SK-N-MC (cell line): ENCODE measurements at regions not wholly inside any gene's neighbourhood (a gene's known extent, or its start where the extent isn't known, plus 50 kb on each side); places are given as distances from the start of the nearest gene placed in this dataset.

Experiments used
- DNase-seq: peaks from one replicate; pipeline ENCODE4 v3.0.0-alpha.2; 2011; ENCODE audit warnings: low read depth, low spot score
- H3K27ac ChIP-seq: fragments of 200-600 bp; sonication (generic); 2 replicates; pipeline ENCODE4 v1.5.1; 2016; ENCODE audit warnings: mixed run types
- H3K36me3 ChIP-seq: fragments of 200-600 bp; sonication (generic); 2 replicates; pipeline ENCODE4 v1.6.1; 2017; ENCODE audit warnings: antibody characterized with exemption, low read length, mixed read lengths; ENCODE audit not compliant: insufficient read depth
- H3K4me3 ChIP-seq: fragments of 200-600 bp; sonication (generic); 2 replicates; pipeline ENCODE4 v1.5.1; 2016
- H3K9ac ChIP-seq: fragments of 200-600 bp; sonication (generic); 2 replicates; pipeline ENCODE4 v1.8.0; 2017; ENCODE audit warnings: mixed run types, mixed read lengths; ENCODE audit not compliant: insufficient read length
- H3K9me3 ChIP-seq: fragments of 200-600 bp; sonication (generic); 2 replicates; pipeline ENCODE4 v1.6.1; 2017; ENCODE audit warnings: low read depth, mild to moderate bottlenecking, antibody characterized with exemption, low read length, moderate library complexity, mixed read lengths
- EZH2 ChIP-seq: fragments of 200-600 bp; sonication (generic); IDR thresholded peaks from one replicate; pipeline ENCODE4 v1.6.1; 2017; ENCODE audit warnings: antibody characterized with exemption
- FOXP2 ChIP-seq: optimal IDR thresholded peaks from 2 replicates; pipeline ENCODE3; 2011; ENCODE audit warnings: mild to moderate bottlenecking, moderate library complexity; ENCODE audit not compliant: insufficient read depth; ENCODE audit errors: extremely low read length, control extremely low read depth
- POLR2AphosphoS5 ChIP-seq: IDR thresholded peaks from 2 replicates; pipeline ENCODE4 v1.6.1; 2012; ENCODE audit warnings: mild to moderate bottlenecking, low read depth, low read length, borderline replicate concordance

- Histone ChIP-seq H3K36me3 (no peaks in the 10 kb centered on the region), H3K27ac (no peak overlapping the region), H3K9ac (no peak overlapping the region), H3K9me3 (no peaks in the 10 kb centered on the region), H3K4me3 (no peak overlapping the region)
- TF ChIP-seq EZH2 (no peak), FOXP2 (no peak), POLR2AphosphoS5 (no peak)
- DNase-seq, result no peak
Observed at GRCh38 chr3:73197187-73197586, 135.7 kb downstream of the EBLN2 start.

DNA sequence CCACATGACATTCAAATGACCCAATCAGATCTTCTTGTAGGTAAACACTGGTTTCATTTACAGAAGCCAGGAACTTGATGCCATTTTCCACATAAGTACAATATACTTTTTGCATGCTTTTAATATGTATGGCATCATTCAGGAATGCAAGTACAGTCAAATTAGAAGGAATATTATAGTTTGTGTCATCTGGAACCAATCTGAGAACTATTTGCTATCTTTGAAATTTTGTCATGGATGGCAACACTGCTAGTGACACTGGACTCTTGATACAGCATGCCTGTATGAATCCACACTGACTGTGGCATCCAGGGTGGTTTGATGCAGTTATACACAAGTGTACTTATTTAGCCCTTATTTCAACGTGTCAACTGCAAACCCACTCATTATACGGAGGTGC is 141.6 kb downstream of the EBLN2 start:
- H3K9ac ChIP-seq, result no peak overlapping the region
- H3K36me3 ChIP-seq, result no peaks in the 10 kb centered on the region
- no peak for DNase-seq
- H3K9me3 ChIP-seq, result no peaks in the 10 kb centered on the region
- TF ChIP-seq EZH2, result no peak
- no peak for TF ChIP-seq FOXP2
- TF ChIP-seq POLR2AphosphoS5, result no peak
- H3K4me3 ChIP-seq, result no peak overlapping the region
- no peak overlapping the region for H3K27ac ChIP-seq

DNA sequence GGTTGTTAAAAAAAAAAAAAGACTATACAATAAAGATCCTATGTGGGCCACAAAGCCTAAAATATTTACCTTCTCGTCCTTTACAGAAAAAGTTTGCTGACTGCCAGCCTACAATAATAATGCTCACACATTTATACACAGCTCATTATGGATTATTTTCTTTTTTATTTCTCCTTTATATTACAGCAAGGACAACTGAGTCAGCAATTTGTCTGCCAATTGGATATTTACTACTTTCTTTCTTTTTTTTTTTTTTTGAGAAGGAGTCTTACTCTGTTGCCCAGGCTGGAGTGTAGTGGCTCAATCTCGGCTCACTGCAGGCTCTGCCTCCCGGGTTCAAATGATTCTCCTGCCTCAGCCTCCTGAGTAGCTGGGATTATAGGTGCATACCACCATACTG is 142.2 kb downstream of the EBLN2 start:
- H3K27ac ChIP-seq, result no peak overlapping the region
- no peak for TF ChIP-seq FOXP2
- H3K9ac ChIP-seq, result no peak overlapping the region
- H3K4me3 ChIP-seq, result no peak overlapping the region
- no peaks in the 10 kb centered on the region for H3K36me3 ChIP-seq
- no peaks in the 10 kb centered on the region for H3K9me3 ChIP-seq
- DNase-seq, result no peak

DNA sequence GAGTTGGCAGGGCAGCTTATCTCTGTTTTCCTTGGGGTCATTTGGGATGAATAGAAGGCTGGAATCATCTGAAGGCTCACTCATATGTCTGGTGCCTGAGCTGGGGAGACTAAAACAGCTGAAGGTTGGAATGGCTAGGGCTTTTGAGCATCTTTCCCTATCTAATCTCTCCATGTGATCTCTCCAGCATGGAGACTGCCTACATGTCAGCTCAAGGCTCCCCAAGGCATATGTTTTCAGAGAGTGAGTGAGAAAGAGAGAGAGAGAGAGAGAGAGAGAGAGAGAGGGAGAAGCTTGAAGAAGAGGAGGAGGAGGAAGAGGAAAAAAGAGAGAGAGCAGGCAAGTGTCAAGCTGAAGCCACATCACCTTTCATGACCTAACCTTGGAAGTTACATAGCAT is 143.4 kb downstream of the EBLN2 start:
- Histone ChIP-seq H3K4me3 (no peak overlapping the region), H3K9ac (no peak overlapping the region), H3K9me3 (no peaks in the 10 kb centered on the region), H3K36me3 (no peaks in the 10 kb centered on the region), H3K27ac (no peak overlapping the region)
- TF ChIP-seq EZH2 (no peak), POLR2AphosphoS5 (no peak), FOXP2 (no peak)
- no peak for DNase-seq

- TF ChIP-seq EZH2 (no peak), POLR2AphosphoS5 (no peak), FOXP2 (no peak)
- no peak for DNase-seq
- no peaks in the 10 kb centered on the region for H3K36me3 ChIP-seq
- H3K9me3 ChIP-seq, result no peaks in the 10 kb centered on the region
- no peak overlapping the region for H3K9ac ChIP-seq
- no peak overlapping the region for H3K27ac ChIP-seq
- H3K4me3 ChIP-seq, result no peak overlapping the region
Observed at GRCh38 chr3:73206030-73206429, 144.6 kb downstream of the EBLN2 start.

DNA sequence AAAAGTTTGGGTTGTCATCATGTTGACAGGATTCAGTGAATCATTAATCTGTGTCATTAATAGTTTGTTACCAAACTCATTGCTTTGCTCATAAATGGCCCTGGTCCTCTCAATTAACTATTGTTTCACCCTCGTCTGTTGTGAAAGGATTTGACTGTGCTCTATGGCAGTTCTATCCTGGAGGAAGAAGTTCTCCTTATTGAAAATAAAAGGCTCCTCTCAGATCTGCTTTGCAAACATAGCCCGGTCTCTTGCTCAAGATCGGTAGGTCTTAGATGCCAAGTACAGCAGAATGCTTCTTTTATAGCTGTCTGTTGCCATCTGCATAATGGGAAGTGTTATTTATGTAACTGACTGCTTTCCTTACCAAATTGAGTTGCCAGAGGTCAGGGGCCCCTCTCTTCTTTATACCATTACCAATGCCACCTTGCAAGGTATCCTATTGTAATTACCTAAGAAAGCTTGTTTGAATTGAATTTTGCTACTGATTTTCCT is 146.5 kb downstream of the EBLN2 start:
- no peaks in the 10 kb centered on the region for H3K36me3 ChIP-seq
- no peak overlapping the region for H3K9ac ChIP-seq
- no peak overlapping the region for H3K27ac ChIP-seq
- DNase-seq, result no peak
- H3K4me3 ChIP-seq, result no peak overlapping the region
- TF ChIP-seq FOXP2 (no peak), EZH2 (no peak), POLR2AphosphoS5 (no peak)
- H3K9me3 ChIP-seq, result no peaks in the 10 kb centered on the region

GRCh38 chr3:73210759-73211158 is 149.3 kb downstream of the EBLN2 start:
- no peak for DNase-seq
- Histone ChIP-seq H3K4me3 (no peak overlapping the region), H3K9ac (no peak overlapping the region), H3K36me3 (no peaks in the 10 kb centered on the region), H3K9me3 (no peaks in the 10 kb centered on the region), H3K27ac (no peak overlapping the region)
- no peak for TF ChIP-seq POLR2AphosphoS5
- TF ChIP-seq EZH2, result no peak
- no peak for TF ChIP-seq FOXP2

- no peak overlapping the region for H3K9ac ChIP-seq
- H3K4me3 ChIP-seq, result no peak overlapping the region
- no peak overlapping the region for H3K27ac ChIP-seq
- H3K9me3 ChIP-seq, result no peaks in the 10 kb centered on the region
- no peak for DNase-seq
- no peaks in the 10 kb centered on the region for H3K36me3 ChIP-seq
- TF ChIP-seq FOXP2 (no peak), POLR2AphosphoS5 (no peak), EZH2 (no peak)
Observed at GRCh38 chr3:73212683-73213082, 151.2 kb downstream of the EBLN2 start.

- Histone ChIP-seq H3K36me3 (no peaks in the 10 kb centered on the region), H3K27ac (no peak overlapping the region), H3K9ac (no peak overlapping the region), H3K9me3 (no peaks in the 10 kb centered on the region), H3K4me3 (no peak overlapping the region)
- DNase-seq, result no peak
- TF ChIP-seq POLR2AphosphoS5, result no peak
- no peak for TF ChIP-seq FOXP2
- no peak for TF ChIP-seq EZH2
Observed at GRCh38 chr3:73213896-73214295, 152.4 kb downstream of the EBLN2 start.
